ENCODE measurements at regions not wholly inside any gene's neighbourhood (a gene's known extent, or its start where the extent isn't known, plus 50 kb on each side); places are given as distances from the start of the nearest gene placed in this dataset.
A peak's percentile ranks its signal among the peaks of the same experiment; 100 is the strongest.

- DNase-seq (ENCODE audit: low spot score), result no peak
Measured at GRCh38 chr11:130614591-130614990, 166.1 kb downstream of the ADAMTS15 start.

- DNase-seq (ENCODE audit: low spot score), result no peak
Measured at GRCh38 chr11:130615561-130615960, 167.1 kb downstream of the ADAMTS15 start.

- no peak for DNase-seq (ENCODE audit: low spot score)
Measured at GRCh38 chr11:130616573-130616972, 168.1 kb downstream of the ADAMTS15 start.

GRCh38 chr11:130617001-130617400, 168.6 kb downstream of the ADAMTS15 start:
- DNase-seq (ENCODE audit: low spot score), result no peak

GRCh38 chr11:130620548-130620947, 172.1 kb downstream of the ADAMTS15 start:
- DNase-seq (ENCODE audit: low spot score), result no peak

GRCh38 chr11:130622141-130622542, 173.7 kb downstream of the ADAMTS15 start:
- DNase-seq (ENCODE audit: low spot score), result no peak

- no peak for DNase-seq (ENCODE audit: low spot score)
Measured at GRCh38 chr11:130623670-130624668, 175.5 kb downstream of the ADAMTS15 start.

- DNase-seq (ENCODE audit: low spot score), result no peak
Measured at GRCh38 chr11:130624971-130625544, 176.6 kb downstream of the ADAMTS15 start.

GRCh38 chr11:130625578-130626306, 177.3 kb downstream of the ADAMTS15 start:
- no peak for DNase-seq (ENCODE audit: low spot score)

GRCh38 chr11:130629039-130629438, 180.6 kb downstream of the ADAMTS15 start:
- DNase-seq (ENCODE audit: low spot score), result no peak

- DNase-seq (ENCODE audit: low spot score), result peak; percentile 83
Measured at GRCh38 chr11:130631119-130631518, 182.7 kb downstream of the ADAMTS15 start.

- no peak for DNase-seq (ENCODE audit: low spot score)
Measured at GRCh38 chr11:130633466-130633865, 185.0 kb downstream of the ADAMTS15 start.

GRCh38 chr11:130634186-130634585, 185.7 kb downstream of the ADAMTS15 start:
- no peak for DNase-seq (ENCODE audit: low spot score)

GRCh38 chr11:130634961-130635473, 186.6 kb downstream of the ADAMTS15 start:
- DNase-seq (ENCODE audit: low spot score), result peak; percentile 61

- no peak for DNase-seq (ENCODE audit: low spot score)
Measured at GRCh38 chr11:130635937-130636630, 187.6 kb downstream of the ADAMTS15 start.

- peak; percentile 89 for DNase-seq (ENCODE audit: low spot score)
Measured at GRCh38 chr11:130636722-130637464, 188.4 kb downstream of the ADAMTS15 start.

- DNase-seq (ENCODE audit: low spot score), result no peak
Measured at GRCh38 chr11:130637566-130637965, 189.1 kb downstream of the ADAMTS15 start.

- DNase-seq (ENCODE audit: low spot score), result no peak
Measured at GRCh38 chr11:130638033-130638432, 189.6 kb downstream of the ADAMTS15 start.

GRCh38 chr11:130638624-130639023, 190.2 kb downstream of the ADAMTS15 start:
- no peak for DNase-seq (ENCODE audit: low spot score)

- no peak for DNase-seq (ENCODE audit: low spot score)
Measured at GRCh38 chr11:130639369-130639768, 190.9 kb downstream of the ADAMTS15 start.

- no peak for DNase-seq (ENCODE audit: low spot score)
Measured at GRCh38 chr11:130640526-130640925, 192.1 kb downstream of the ADAMTS15 start.

All from SW480 (cell line).